Esophagus squamous epithelium (tissue), 5 donors: ENCODE measurements at regions not wholly inside any gene's neighbourhood (a gene's known extent, or its start where the extent isn't known, plus 50 kb on each side); places are given as distances from the start of the nearest gene placed in this dataset.
"Not testable (repeated sequence)": the region's sequence is repeated elsewhere in the genome, so short reads cannot be mapped to it uniquely, and the experiment has no call there.

ENCODE experiments used
- DNase-seq: peaks from one replicate; lab custom pipeline; 2025; lab: John Stamatoyannopoulos, UW
- H3K27ac ChIP-seq, 4 donors: fragments of 200-600 bp; sonication (generic); one replicate each; pipeline ENCODE4 v1.5.1; 2016 to 2019; ENCODE audit warnings: mild to moderate bottlenecking in 1 of 4
- H3K27me3 ChIP-seq, 4 donors: fragments of 200-600 bp; sonication (generic); 1 replicate in 3 of 4; 2 replicates in 1 of 4; pipeline versions ENCODE4 v1.5.1 to v1.6.0; 2017 to 2021; ENCODE audit warnings: antibody characterized with exemption in 1 of 4
- H3K36me3 ChIP-seq, 3 donors: fragments of 200-600 bp; sonication (generic); one replicate each; pipeline ENCODE4 v1.5.1; 2016 to 2019
- H3K4me1 ChIP-seq, 3 donors: fragments of 200-600 bp; sonication (generic); one replicate each; pipeline ENCODE4 v1.5.1; 2017 to 2019
- H3K4me3 ChIP-seq, 4 donors: fragments of 200-600 bp; sonication (generic); 1 replicate in 3 of 4; 2 replicates in 1 of 4; pipeline ENCODE4 v1.5.1; 2016 to 2019; ENCODE audit warnings: mild to moderate bottlenecking in 2 of 4, moderate library complexity in 1 of 4
- H3K9me3 ChIP-seq, 3 donors: fragments of 200-600 bp; sonication (generic); one replicate each; pipeline ENCODE4 v1.5.1; 2016 to 2019
- POLR2A ChIP-seq, 4 donors: fragments of 450-650 bp; IDR thresholded peaks; one replicate each; pipeline ENCODE4 v1.6.1; 2017; ENCODE audit warnings: antibody characterized with exemption in 4 of 4, mild to moderate bottlenecking in 4 of 4, moderate library complexity in 3 of 4
- WGBS, 2 donors: methylation state at CpG; one replicate each; pipeline ENCODE4 v1.1.5; 2018; 5-methylcytosine and 5-hydroxymethylcytosine counted together
- intact Hi-C: fragments of 100-400 bp; cut with DNase I; formaldehyde crosslinking; loops from one replicate; pipeline ENCODE4 v1.15.0; 2022
- TF ChIP-seq, protein P1 (sequence below), 6 experiments: fragments of 450-650 bp in 4 of 6; fragments of 200-600 bp in 2 of 6; sonication (generic) in 2 of 6; IDR thresholded peaks; one replicate each; pipeline ENCODE4 v1.5.1; 2016 to 2019; ENCODE audit warnings: antibody characterized with exemption in 6 of 6, mild to moderate bottlenecking in 4 of 6, moderate library complexity in 4 of 6
- donor health status: DM: yes; HTN: yes; CAD: no.

DNA sequence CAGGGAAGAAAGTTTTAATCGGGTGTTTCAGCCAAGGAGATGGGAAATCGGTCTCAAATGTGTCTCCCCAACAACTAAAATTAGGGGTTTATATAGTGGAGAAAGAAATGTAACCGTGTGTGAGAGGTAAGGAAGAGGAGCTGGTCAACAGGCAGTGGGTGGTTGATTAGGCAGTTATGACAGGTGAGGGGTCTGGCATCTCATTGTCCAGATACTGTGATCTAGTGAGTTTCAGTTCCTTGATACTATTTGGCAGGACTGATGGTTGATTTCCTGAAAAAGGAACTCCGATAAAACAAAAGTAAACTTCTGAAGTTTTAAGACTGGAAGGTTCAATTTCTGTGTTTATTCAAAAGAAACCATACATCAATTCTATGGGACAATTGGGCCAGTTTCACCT, 197.9 kb downstream of the LPIN1 start:
- TF ChIP-seq, protein P1, sequence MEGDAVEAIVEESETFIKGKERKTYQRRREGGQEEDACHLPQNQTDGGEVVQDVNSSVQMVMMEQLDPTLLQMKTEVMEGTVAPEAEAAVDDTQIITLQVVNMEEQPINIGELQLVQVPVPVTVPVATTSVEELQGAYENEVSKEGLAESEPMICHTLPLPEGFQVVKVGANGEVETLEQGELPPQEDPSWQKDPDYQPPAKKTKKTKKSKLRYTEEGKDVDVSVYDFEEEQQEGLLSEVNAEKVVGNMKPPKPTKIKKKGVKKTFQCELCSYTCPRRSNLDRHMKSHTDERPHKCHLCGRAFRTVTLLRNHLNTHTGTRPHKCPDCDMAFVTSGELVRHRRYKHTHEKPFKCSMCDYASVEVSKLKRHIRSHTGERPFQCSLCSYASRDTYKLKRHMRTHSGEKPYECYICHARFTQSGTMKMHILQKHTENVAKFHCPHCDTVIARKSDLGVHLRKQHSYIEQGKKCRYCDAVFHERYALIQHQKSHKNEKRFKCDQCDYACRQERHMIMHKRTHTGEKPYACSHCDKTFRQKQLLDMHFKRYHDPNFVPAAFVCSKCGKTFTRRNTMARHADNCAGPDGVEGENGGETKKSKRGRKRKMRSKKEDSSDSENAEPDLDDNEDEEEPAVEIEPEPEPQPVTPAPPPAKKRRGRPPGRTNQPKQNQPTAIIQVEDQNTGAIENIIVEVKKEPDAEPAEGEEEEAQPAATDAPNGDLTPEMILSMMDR (IDR thresholded peaks at IDR 0.05) = no peak
- no peak for TF ChIP-seq POLR2A (IDR thresholded peaks at IDR 0.05)
- H3K36me3 ChIP-seq = no peaks in the 10 kb centered on the region
- 82 to 83% methylated on average over 4 of the region's 4 CpGs for WGBS, 2 donors
- no peaks in the 10 kb centered on the region for H3K27me3 ChIP-seq
- peaks cover 0 to 1% (median 0%) of the 10 kb centered on the region in 3 donors for H3K4me1 ChIP-seq
- no peak overlapping the region for H3K4me3 ChIP-seq
- intact Hi-C loops = no loop called here
- DNase-seq = no peak
- no peaks in the 10 kb centered on the region for H3K9me3 ChIP-seq
- no peak overlapping the region for H3K27ac ChIP-seq

DNA sequence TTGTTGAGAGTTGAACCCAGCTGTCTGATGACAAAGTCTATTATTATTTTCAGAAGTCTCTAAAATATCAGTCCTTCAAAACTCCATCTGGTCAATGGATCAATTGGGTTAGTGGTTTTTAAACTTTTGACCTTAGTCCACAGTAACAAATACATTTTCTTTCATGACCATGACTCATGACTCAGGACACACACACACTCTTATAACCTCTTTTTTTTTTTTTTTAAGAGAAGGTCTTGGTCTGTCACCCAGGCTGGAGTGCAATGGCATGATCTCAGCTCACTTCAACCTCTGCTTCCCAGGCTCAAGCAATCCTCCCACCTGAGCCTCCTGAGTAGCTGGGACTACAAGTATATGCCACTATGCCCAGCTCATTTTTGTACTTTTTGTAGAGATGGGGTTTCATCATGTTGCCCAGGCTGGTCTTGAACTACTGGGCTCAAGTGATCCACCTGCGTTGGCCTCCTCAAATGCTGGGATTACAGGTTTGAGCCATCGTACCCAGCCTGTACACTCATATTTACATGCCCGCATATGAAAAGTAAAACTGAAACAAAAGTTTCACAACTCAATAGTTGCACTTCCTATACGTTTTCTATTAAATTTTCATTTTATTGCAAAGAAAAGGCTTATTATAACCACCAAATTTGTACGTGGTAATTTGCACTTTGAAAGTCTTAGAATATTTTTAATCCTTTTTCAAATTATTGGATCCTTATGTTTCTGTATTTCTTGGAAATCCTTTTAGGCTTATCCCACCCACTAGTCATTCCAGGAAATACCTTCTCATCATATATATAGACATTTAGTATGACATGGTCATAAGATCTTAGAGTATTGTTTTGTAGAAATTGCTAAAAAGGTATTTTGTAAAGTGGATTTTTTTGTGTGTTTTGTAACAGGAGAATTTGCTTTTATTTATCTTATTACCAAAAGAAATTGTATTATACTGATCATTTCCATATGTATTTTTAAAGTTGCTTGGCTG, 199.0 kb downstream of the LPIN1 start:
- no peak for DNase-seq
- Histone ChIP-seq H3K27ac (no peak overlapping the region), H3K36me3 (no peaks in the 10 kb centered on the region), H3K9me3 (no peaks in the 10 kb centered on the region), H3K4me1 (no peaks in the 10 kb centered on the region), H3K27me3 (no peaks in the 10 kb centered on the region), H3K4me3 (no peak overlapping the region)
- intact Hi-C loops = no loop called here
- 45% methylated on average over 5 of the region's 5 CpGs for WGBS, 2 donors
- TF ChIP-seq POLR2A (IDR thresholded peaks at IDR 0.05) = no peak
- TF ChIP-seq, protein P1 (IDR thresholded peaks at IDR 0.05) = no peak

DNA sequence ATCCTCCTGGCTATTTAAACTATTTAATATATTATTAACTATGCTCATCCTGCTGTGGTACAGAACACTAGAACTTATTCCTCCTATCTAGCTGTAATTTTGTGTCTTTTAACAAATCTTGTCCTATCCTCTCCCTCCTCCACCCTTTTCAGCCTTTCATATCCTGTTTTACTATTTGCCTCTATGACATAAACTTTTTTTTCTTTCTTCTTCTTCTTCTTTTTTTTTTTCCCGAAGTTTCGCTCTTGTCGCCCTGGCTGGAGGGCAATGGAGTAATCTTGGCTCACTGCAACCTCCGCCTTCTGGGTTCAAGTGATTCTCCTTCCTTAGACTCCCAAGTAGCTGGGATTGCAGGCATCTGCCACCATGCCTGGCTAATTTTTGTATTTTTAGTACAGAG, 201.5 kb downstream of the LPIN1 start:
- WGBS, 2 donors = 71 to 98% methylated on average over 4 of the region's 4 CpGs
- Histone ChIP-seq H3K36me3 (no peaks in the 10 kb centered on the region), H3K9me3 (no peaks in the 10 kb centered on the region), H3K27ac (no peak overlapping the region), H3K4me3 (no peak overlapping the region), H3K4me1 (no peaks in the 10 kb centered on the region), H3K27me3 (no peaks in the 10 kb centered on the region)
- TF ChIP-seq, protein P1 (IDR thresholded peaks at IDR 0.05) = no peak
- no peak for TF ChIP-seq POLR2A (IDR thresholded peaks at IDR 0.05)
- DNase-seq = no peak
- intact Hi-C loops = no loop called here

DNA sequence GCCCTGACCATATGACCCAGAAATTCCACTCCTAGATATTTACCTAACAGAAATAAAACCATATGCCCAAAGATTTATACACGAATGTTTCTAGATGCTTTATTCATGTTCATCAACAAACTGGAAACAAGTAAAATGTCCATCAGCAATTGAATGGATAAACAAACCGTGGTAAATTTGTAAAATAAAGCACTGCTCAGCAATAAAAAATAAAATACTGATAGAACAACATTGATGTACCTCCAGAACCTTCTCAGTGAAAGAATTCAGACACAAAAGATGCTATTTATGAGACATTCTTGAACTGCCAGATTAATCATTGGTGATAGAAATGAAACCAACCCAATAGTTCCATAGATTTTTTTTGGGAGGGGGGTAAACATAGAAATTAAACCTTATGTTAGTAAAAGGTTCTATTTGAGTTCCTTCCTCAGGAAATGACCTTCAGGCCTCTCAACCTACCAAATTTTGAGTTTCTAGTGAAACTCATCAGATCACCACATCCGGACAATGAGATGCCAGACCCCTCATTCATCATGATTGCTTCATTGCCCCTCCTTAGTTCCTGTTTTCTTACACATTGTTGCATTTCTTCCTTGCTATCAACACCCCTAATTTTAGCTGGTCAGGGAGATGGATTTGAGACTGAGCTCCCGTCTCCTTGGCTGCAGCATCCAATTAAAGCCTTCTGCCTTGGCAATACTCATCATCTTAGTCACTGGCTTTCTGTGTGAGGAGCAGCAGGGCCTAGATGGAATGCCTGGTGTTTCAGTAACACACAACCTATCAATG, 203.5 kb downstream of the LPIN1 start:
- no peaks in the 10 kb centered on the region for H3K36me3 ChIP-seq
- no peak overlapping the region for H3K4me3 ChIP-seq
- no peaks in the 10 kb centered on the region for H3K4me1 ChIP-seq
- no peak overlapping the region for H3K27ac ChIP-seq
- intact Hi-C loops = no loop called here
- DNase-seq = no peak
- TF ChIP-seq, protein P1 (IDR thresholded peaks at IDR 0.05) = no peak
- TF ChIP-seq POLR2A (IDR thresholded peaks at IDR 0.05) = no peak
- no peaks in the 10 kb centered on the region for H3K9me3 ChIP-seq
- 67 to 77% methylated on average over 3 to 4 of the region's 4 CpGs for WGBS, 2 donors
- H3K27me3 ChIP-seq = no peaks in the 10 kb centered on the region

DNA sequence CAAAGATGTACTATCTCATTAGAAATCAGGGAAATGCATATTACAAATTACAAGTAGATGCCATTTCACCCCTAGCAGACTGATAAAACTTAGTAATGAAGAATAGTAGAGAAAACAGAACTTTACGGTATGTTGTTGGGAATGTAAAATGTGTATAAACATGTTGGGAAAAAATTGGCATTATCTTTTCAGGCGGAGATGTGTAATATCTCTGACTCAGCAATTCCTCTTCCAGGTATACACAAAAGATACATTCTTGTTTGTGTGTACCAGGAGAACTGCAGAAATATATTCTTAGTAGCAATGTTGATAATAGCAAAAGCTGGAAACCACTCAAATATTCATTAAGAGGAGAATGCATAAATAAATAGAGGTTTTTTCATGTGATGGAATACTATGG, 204.5 kb downstream of the LPIN1 start:
- Histone ChIP-seq H3K4me3 (no peak overlapping the region), H3K9me3 (no peaks in the 10 kb centered on the region), H3K36me3 (no peaks in the 10 kb centered on the region), H3K27ac (no peak overlapping the region), H3K27me3 (peaks cover 0 to 5% (median 0%) of the 10 kb centered on the region in 4 donors), H3K4me1 (no peaks in the 10 kb centered on the region)
- intact Hi-C loops = no loop called here
- WGBS, 2 donors = 44 to 55% methylated on average over 2 of the region's 2 CpGs
- TF ChIP-seq, protein P1 (IDR thresholded peaks at IDR 0.05) = no peak
- no peak for TF ChIP-seq POLR2A (IDR thresholded peaks at IDR 0.05)
- DNase-seq = no peak

DNA sequence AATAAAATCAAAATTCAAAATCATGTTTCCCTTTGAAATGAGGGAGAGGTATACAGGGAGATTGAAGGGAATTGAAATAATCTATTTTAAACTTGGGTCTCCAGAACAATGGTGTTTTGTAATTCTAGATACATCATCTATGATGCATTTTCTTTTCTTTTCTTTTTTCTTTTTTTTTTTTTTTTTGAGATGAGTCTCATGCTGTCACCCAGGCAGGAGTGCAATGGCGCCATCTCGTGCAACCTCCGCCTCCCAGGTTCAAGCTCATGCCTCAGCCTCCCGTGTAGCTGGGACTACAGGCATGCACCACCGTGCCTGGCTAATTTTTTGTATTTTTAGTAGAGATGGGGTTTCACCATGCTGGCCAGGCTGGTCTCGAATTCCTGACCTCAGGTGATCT, 205.1 kb downstream of the LPIN1 start:
- H3K27ac ChIP-seq, H3K9me3 ChIP-seq, H3K27me3 ChIP-seq, H3K36me3 ChIP-seq, DNase-seq, H3K4me1 ChIP-seq, H3K4me3 ChIP-seq, intact Hi-C loops: not testable (repeated sequence)
- 75 to 88% methylated on average over 5 to 6 of the region's 6 CpGs for WGBS, 2 donors
